ENCODE measurements at regions not wholly inside any gene's neighbourhood (a gene's known extent, or its start where the extent isn't known, plus 50 kb on each side); places are given as distances from the start of the nearest gene placed in this dataset.

- TF ChIP-seq YY1 (IDR thresholded peaks at IDR 0.05; ENCODE audit: extremely low read depth, insufficient replicate concordance, low read depth, low read length) (no peak), EZH2 (IDR thresholded peaks at IDR 0.05) (no peak), RAD21 (IDR thresholded peaks at IDR 0.05; ENCODE audit: low read depth) (no peak), REST (IDR thresholded peaks at IDR 0.05; ENCODE audit: low read depth) (no peak), JUND (IDR thresholded peaks at IDR 0.05) (no peak), EZH2phosphoT487 (IDR thresholded peaks at IDR 0.05; ENCODE audit: borderline replicate concordance) (no peak), POLR2AphosphoS5 (IDR thresholded peaks at IDR 0.05; ENCODE audit: low read depth, low read length) (no peak), ELF1 (IDR thresholded peaks at IDR 0.05; ENCODE audit: borderline replicate concordance, low read depth) (no peak), EGR1 (IDR thresholded peaks at IDR 0.05; ENCODE audit: low read depth) (no peak), POLR2A (IDR thresholded peaks at IDR 0.05; ENCODE audit: borderline replicate concordance, extremely low read depth, insufficient read depth, insufficient read length) (no peak), FOSL1 (IDR thresholded peaks at IDR 0.05; ENCODE audit: low read depth) (no peak)
- Histone ChIP-seq H3K36me3 (ENCODE audit: control insufficient read depth in 1 of 2, insufficient read depth in 2 of 2, low read length in 2 of 2) (no peaks in the 10 kb centered on the region), H3K4me2 (ENCODE audit: low read length) (no peak overlapping the region), H3K4me1 (ENCODE audit: control insufficient read depth in 1 of 2, insufficient read depth in 2 of 2, low read length in 2 of 2) (no peaks in the 10 kb centered on the region), H3K9me3 (ENCODE audit: control insufficient read depth in 1 of 2, insufficient read depth in 1 of 2, low read depth in 1 of 2, low read length in 2 of 2) (peaks cover 5 to 15% of the 10 kb centered on the region in 2 experiments; a peak in 1 of 4 replicates), H4K20me1 (ENCODE audit: insufficient read depth) (no peaks in the 10 kb centered on the region), H3K79me2 (ENCODE audit: insufficient read depth, low read length) (no peaks in the 10 kb centered on the region), H3K4me3 (replicated peaks in 1 of 2; ENCODE audit: low read depth in 1 of 2, low read length in 2 of 2) (no peak overlapping the region), H3K27me3 (ENCODE audit: insufficient read depth, low read length) (no peaks in the 10 kb centered on the region), H3K27ac (ENCODE audit: low read depth, low read length) (no peak overlapping the region), H2AFZ (ENCODE audit: low read depth, low read length, poor library complexity, severe bottlenecking) (no peak overlapping the region), H3K9ac (ENCODE audit: low read length) (no peak overlapping the region), H3K9me2 (ENCODE audit: insufficient read depth) (no peaks in the 10 kb centered on the region)
- intact Hi-C loops (cut with micrococcal nuclease) = no loop called here
- DNase-seq (ENCODE audit: low read depth, low spot score) = no peak
- CTCF ChIA-PET = no interaction called here
- POLR2A ChIA-PET = no interaction called here
- ATAC-seq = no peak
- BruUV-seq (replicated peaks) = no TSS peak
- RAD21 ChIA-PET (ENCODE audit: low non-redundant PET in 1 of 2, low total read pairs in 2 of 2, uncharacterized antibody in 2 of 2, unreplicated experiment in 2 of 2) = no interaction called here
Observed at GRCh38 chr2:5188636-5189035, 503.5 kb upstream of the SOX11 start.
